ENCODE measurements at regions not wholly inside any gene's neighbourhood (a gene's known extent, or its start where the extent isn't known, plus 50 kb on each side); places are given as distances from the start of the nearest gene placed in this dataset.

- TF ChIP-seq EZH2 (IDR thresholded peaks at IDR 0.05; ENCODE audit: insufficient read depth, low read length) = no peak
- TF ChIP-seq, protein P1, sequence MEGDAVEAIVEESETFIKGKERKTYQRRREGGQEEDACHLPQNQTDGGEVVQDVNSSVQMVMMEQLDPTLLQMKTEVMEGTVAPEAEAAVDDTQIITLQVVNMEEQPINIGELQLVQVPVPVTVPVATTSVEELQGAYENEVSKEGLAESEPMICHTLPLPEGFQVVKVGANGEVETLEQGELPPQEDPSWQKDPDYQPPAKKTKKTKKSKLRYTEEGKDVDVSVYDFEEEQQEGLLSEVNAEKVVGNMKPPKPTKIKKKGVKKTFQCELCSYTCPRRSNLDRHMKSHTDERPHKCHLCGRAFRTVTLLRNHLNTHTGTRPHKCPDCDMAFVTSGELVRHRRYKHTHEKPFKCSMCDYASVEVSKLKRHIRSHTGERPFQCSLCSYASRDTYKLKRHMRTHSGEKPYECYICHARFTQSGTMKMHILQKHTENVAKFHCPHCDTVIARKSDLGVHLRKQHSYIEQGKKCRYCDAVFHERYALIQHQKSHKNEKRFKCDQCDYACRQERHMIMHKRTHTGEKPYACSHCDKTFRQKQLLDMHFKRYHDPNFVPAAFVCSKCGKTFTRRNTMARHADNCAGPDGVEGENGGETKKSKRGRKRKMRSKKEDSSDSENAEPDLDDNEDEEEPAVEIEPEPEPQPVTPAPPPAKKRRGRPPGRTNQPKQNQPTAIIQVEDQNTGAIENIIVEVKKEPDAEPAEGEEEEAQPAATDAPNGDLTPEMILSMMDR (IDR thresholded peaks at IDR 0.05; ENCODE audit: insufficient read depth, low read depth, low read length) = no peak
These were observed 101.8 kb upstream of the NPAS2 start for GRCh38 chr2:100718065-100718629.
